Common myeloid progenitor, CD34-positive (primary cell): ENCODE measurements at regions not wholly inside any gene's neighbourhood (a gene's known extent, or its start where the extent isn't known, plus 50 kb on each side); places are given as distances from the start of the nearest gene placed in this dataset.

Source experiments
- CTCF ChIA-PET: fragments of 350-600 bp; sonication (Branson Sonifier 250); formaldehyde crosslinking; loops from one replicate; lab custom pipeline; 2021; ENCODE audit warnings: antibody characterized with exemption; lab: Charles Lee
- POLR2A ChIA-PET: fragments of 350-600 bp; sonication (Branson Sonifier 250); formaldehyde crosslinking; loops from one replicate; lab custom pipeline; 2021; ENCODE audit warnings: antibody characterized with exemption; lab: Charles Lee
- DNase-seq, 3 donors: peaks; one replicate each; pipeline versions ENCODE4 v3.0.0 to v3.0.0-alpha.2; 2013
- H3K27ac ChIP-seq, 2 experiments: 1 replicate in 1 of 2; 2 replicates in 1 of 2; pipeline ENCODE4 v1.7.0; 2013; ENCODE audit warnings: inconsistent platforms in 2 of 2, low read length in 2 of 2, mild to moderate bottlenecking in 2 of 2, low read depth in 1 of 2, moderate library complexity in 1 of 2; ENCODE audit not compliant: severe bottlenecking in 2 of 2, insufficient read depth in 1 of 2, poor library complexity in 1 of 2
- H3K27me3 ChIP-seq, 5 experiments: replicated peaks in 2 of 5; 1 replicate in 3 of 5; 2 replicates in 2 of 5; pipeline versions ENCODE4 v1.6.1 to v1.7.0; 2013; ENCODE audit warnings: low read length in 4 of 5, mild to moderate bottlenecking in 2 of 5, moderate library complexity in 2 of 5, inconsistent platforms in 1 of 5; ENCODE audit not compliant: insufficient read depth in 5 of 5, control insufficient read depth in 4 of 5
- H3K36me3 ChIP-seq, 4 experiments: 1 replicate in 2 of 4; 2 replicates in 2 of 4; pipeline versions ENCODE4 v1.6.1 to v1.7.0; 2013; ENCODE audit warnings: low read length in 3 of 4, control low read depth in 1 of 4, mild to moderate bottlenecking in 1 of 4; ENCODE audit not compliant: control insufficient read depth in 4 of 4, insufficient read depth in 4 of 4
- H3K4me1 ChIP-seq, 4 experiments: 1 replicate in 3 of 4; 2 replicates in 1 of 4; pipeline versions ENCODE4 v1.6.1 to v1.7.1; 2013; ENCODE audit warnings: low read length in 3 of 4, mild to moderate bottlenecking in 3 of 4, control low read depth in 1 of 4, inconsistent platforms in 1 of 4, moderate library complexity in 1 of 4; ENCODE audit not compliant: control insufficient read depth in 4 of 4, insufficient read depth in 4 of 4; ENCODE audit errors: control extremely low read depth in 1 of 4
- H3K4me3 ChIP-seq, 7 experiments: 1 replicate in 4 of 7; 2 replicates in 3 of 7; pipeline versions ENCODE4 v1.5.1 to v1.7.0; 2013; ENCODE audit warnings: mild to moderate bottlenecking in 7 of 7, low read length in 6 of 7, moderate library complexity in 6 of 7, inconsistent platforms in 2 of 7, low read depth in 2 of 7, control low read depth in 1 of 7; ENCODE audit not compliant: insufficient read depth in 4 of 7, control insufficient read depth in 1 of 7; ENCODE audit errors: extremely low read depth in 1 of 7
- H3K9me3 ChIP-seq, 5 experiments: 1 replicate in 4 of 5; 2 replicates in 1 of 5; pipeline versions ENCODE4 v1.6.1 to v1.7.1; 2013; ENCODE audit warnings: low read length in 4 of 5, mild to moderate bottlenecking in 2 of 5, inconsistent platforms in 1 of 5, low read depth in 1 of 5, moderate library complexity in 1 of 5; ENCODE audit not compliant: control insufficient read depth in 4 of 5, insufficient read depth in 2 of 5; ENCODE audit errors: control extremely low read depth in 1 of 5
- WGBS: methylation state at CpG from one replicate; pipeline ENCODE4 v1.1.5; 2013; ENCODE audit not compliant: insufficient coverage; 5-methylcytosine and 5-hydroxymethylcytosine counted together

- no CpG with 5 or more reads among the region's 1 CpG for WGBS
- POLR2A ChIA-PET = no interaction called here
- no peaks in the 10 kb centered on the region for H3K9me3 ChIP-seq
- CTCF ChIA-PET = no interaction called here
- no peaks in the 10 kb centered on the region for H3K36me3 ChIP-seq
- no peaks in the 10 kb centered on the region for H3K27me3 ChIP-seq
- DNase-seq = no peak
- H3K4me3 ChIP-seq = no peak overlapping the region
- H3K4me1 ChIP-seq = no peaks in the 10 kb centered on the region
- no peak overlapping the region for H3K27ac ChIP-seq
Observed at GRCh38 chr7:108777966-108778365, 208.3 kb downstream of the DNAJB9 start.

GRCh38 chr7:108789451-108789850 is 219.8 kb downstream of the DNAJB9 start:
- H3K4me3 ChIP-seq = no peak overlapping the region
- no CpG with 5 or more reads among the region's 1 CpG for WGBS
- no peaks in the 10 kb centered on the region for H3K4me1 ChIP-seq
- H3K9me3 ChIP-seq = peaks cover 0 to 5% (median 0%) of the 10 kb centered on the region in 5 experiments
- no peak for DNase-seq
- no peak overlapping the region for H3K27ac ChIP-seq
- H3K36me3 ChIP-seq = no peaks in the 10 kb centered on the region
- POLR2A ChIA-PET = no interaction called here
- CTCF ChIA-PET = no interaction called here
- no peaks in the 10 kb centered on the region for H3K27me3 ChIP-seq

GRCh38 chr7:108794466-108794865 is 224.8 kb downstream of the DNAJB9 start:
- H3K9me3 ChIP-seq = peaks cover 0 to 5% (median 0%) of the 10 kb centered on the region in 5 experiments
- no peaks in the 10 kb centered on the region for H3K36me3 ChIP-seq
- no peak for DNase-seq
- WGBS = 100% methylated on average over 1 of the region's 1 CpG
- no peaks in the 10 kb centered on the region for H3K27me3 ChIP-seq
- no peak overlapping the region for H3K27ac ChIP-seq
- CTCF ChIA-PET = no interaction called here
- H3K4me3 ChIP-seq = no peak overlapping the region
- POLR2A ChIA-PET = no interaction called here
- H3K4me1 ChIP-seq = no peaks in the 10 kb centered on the region

GRCh38 chr7:108802650-108803049 is 233.0 kb downstream of the DNAJB9 start:
- POLR2A ChIA-PET = no interaction called here

GRCh38 chr7:108805808-108806397 is 236.2 kb downstream of the DNAJB9 start:
- H3K4me1 ChIP-seq = no peaks in the 10 kb centered on the region
- WGBS = 100% methylated on average over 1 of the region's 6 CpGs
- H3K27me3 ChIP-seq = no peaks in the 10 kb centered on the region
- H3K27ac ChIP-seq = no peak overlapping the region
- H3K36me3 ChIP-seq = no peaks in the 10 kb centered on the region
- no peak overlapping the region for H3K4me3 ChIP-seq
- peak in 2 of 3 donors; percentile 1 to 5 for DNase-seq
- no peaks in the 10 kb centered on the region for H3K9me3 ChIP-seq
- CTCF ChIA-PET = no interaction called here
- POLR2A ChIA-PET = no interaction called here

More at GRCh38 chr7:108802650-108803049, 233.0 kb downstream of the DNAJB9 start:
- Histone ChIP-seq H3K9me3 (no peaks in the 10 kb centered on the region), H3K27me3 (no peaks in the 10 kb centered on the region), H3K4me3 (no peak overlapping the region), H3K27ac (no peak overlapping the region), H3K4me1 (no peaks in the 10 kb centered on the region), H3K36me3 (no peaks in the 10 kb centered on the region)
- CTCF ChIA-PET = no interaction called here
- 36% methylated on average over 2 of the region's 2 CpGs for WGBS
- DNase-seq = no peak

- ChIA-PET CTCF (interaction anchor here (1.3 kb wide), 1 partner anchor 36 kb away, joined by 4 read pairs; no protein-coding TSS in a partner anchor), POLR2A (no interaction called here)
- H3K27me3 ChIP-seq = no peaks in the 10 kb centered on the region
- H3K4me1 ChIP-seq = no peaks in the 10 kb centered on the region
- H3K9me3 ChIP-seq = no peaks in the 10 kb centered on the region
- H3K36me3 ChIP-seq = no peaks in the 10 kb centered on the region
- no peak overlapping the region for H3K4me3 ChIP-seq
- no peak overlapping the region for H3K27ac ChIP-seq
- no peak for DNase-seq
- WGBS = no CpG with 5 or more reads among the region's 1 CpG
Observed at GRCh38 chr7:108808549-108809266, 239.0 kb downstream of the DNAJB9 start.

- Histone ChIP-seq H3K27me3 (no peaks in the 10 kb centered on the region), H3K27ac (no peak overlapping the region), H3K4me1 (no peaks in the 10 kb centered on the region), H3K36me3 (no peaks in the 10 kb centered on the region), H3K9me3 (no peaks in the 10 kb centered on the region), H3K4me3 (no peak overlapping the region)
- ChIA-PET POLR2A (no interaction called here), CTCF (interaction anchor here (1.3 kb wide), 1 partner anchor 37 kb away, joined by 4 read pairs; no protein-coding TSS in a partner anchor)
- no peak for DNase-seq
- no CpG with 5 or more reads among the region's 2 CpGs for WGBS
Observed at GRCh38 chr7:108809356-108809755, 239.7 kb downstream of the DNAJB9 start.
